ENCODE measurements at regions not wholly inside any gene's neighbourhood (a gene's known extent, or its start where the extent isn't known, plus 50 kb on each side); places are given as distances from the start of the nearest gene placed in this dataset.

GRCh38 chr9:567747-568305 is 273.7 kb upstream of the DMRT1 start:
- TF ChIP-seq CTCF (conservative IDR thresholded peaks at IDR 0.05; ENCODE audit: low read depth, low read length) (no peak), EZH2phosphoT487 (IDR thresholded peaks at IDR 0.05; ENCODE audit: borderline replicate concordance, low read length) (no peak)
